ENCODE measurements at regions not wholly inside any gene's neighbourhood (a gene's known extent, or its start where the extent isn't known, plus 50 kb on each side); places are given as distances from the start of the nearest gene placed in this dataset.

GRCh38 chr18:46424898-46425297 is 232.1 kb downstream of the LOXHD1 start:
- TF ChIP-seq CTCF (IDR thresholded peaks at IDR 0.05; ENCODE audit: low read depth, low read length), result no peak
- TF ChIP-seq EZH2phosphoT487 (IDR thresholded peaks at IDR 0.05; ENCODE audit: low read depth), result no peak

Measured in OCI-LY3 (cell line).